AG09309 (cell line): ENCODE measurements at regions not wholly inside any gene's neighbourhood (a gene's known extent, or its start where the extent isn't known, plus 50 kb on each side); places are given as distances from the start of the nearest gene placed in this dataset.

ENCODE experiments used
- DNase-seq: peaks from one replicate; pipeline ENCODE4 v3.0.0-alpha.2; 2010; ENCODE audit warnings: low read depth
- H3K4me3 ChIP-seq: 2 replicates; pipeline ENCODE4 v1.5.1; 2011; ENCODE audit warnings: mild to moderate bottlenecking, low read depth, low read length, moderate library complexity; ENCODE audit not compliant: control insufficient read depth
- TF ChIP-seq, protein P1 (sequence below): IDR thresholded peaks from 2 replicates; pipeline ENCODE4 v1.5.1; 2011; ENCODE audit warnings: mild to moderate bottlenecking, low read depth, low read length, inconsistent platforms; ENCODE audit not compliant: insufficient read depth, control insufficient read depth; ENCODE audit errors: missing control alignments

DNA sequence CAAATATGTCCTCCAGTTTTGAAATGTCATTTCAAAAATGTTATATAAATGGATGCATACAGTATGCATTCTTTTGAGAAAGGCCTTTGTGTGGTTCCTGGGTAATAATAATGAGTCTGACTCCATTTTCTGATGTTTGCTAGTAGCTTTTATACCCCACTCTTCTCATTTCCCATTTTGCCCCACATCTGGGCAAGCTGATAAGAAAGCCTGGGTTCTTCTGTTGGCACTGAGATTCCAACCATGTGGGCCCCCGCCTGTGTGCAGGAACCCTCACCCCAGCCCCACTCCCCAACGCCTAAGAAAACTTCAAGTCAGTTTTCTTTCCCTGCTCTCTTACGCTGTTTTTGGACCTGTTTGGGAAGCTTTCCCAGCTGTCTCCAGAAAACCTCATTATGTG, 89.4 kb downstream of the SNX18 start:
- H3K4me3 ChIP-seq, result no peak overlapping the region
- TF ChIP-seq, protein P1, sequence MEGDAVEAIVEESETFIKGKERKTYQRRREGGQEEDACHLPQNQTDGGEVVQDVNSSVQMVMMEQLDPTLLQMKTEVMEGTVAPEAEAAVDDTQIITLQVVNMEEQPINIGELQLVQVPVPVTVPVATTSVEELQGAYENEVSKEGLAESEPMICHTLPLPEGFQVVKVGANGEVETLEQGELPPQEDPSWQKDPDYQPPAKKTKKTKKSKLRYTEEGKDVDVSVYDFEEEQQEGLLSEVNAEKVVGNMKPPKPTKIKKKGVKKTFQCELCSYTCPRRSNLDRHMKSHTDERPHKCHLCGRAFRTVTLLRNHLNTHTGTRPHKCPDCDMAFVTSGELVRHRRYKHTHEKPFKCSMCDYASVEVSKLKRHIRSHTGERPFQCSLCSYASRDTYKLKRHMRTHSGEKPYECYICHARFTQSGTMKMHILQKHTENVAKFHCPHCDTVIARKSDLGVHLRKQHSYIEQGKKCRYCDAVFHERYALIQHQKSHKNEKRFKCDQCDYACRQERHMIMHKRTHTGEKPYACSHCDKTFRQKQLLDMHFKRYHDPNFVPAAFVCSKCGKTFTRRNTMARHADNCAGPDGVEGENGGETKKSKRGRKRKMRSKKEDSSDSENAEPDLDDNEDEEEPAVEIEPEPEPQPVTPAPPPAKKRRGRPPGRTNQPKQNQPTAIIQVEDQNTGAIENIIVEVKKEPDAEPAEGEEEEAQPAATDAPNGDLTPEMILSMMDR, result no peak
- no peak for DNase-seq

DNA sequence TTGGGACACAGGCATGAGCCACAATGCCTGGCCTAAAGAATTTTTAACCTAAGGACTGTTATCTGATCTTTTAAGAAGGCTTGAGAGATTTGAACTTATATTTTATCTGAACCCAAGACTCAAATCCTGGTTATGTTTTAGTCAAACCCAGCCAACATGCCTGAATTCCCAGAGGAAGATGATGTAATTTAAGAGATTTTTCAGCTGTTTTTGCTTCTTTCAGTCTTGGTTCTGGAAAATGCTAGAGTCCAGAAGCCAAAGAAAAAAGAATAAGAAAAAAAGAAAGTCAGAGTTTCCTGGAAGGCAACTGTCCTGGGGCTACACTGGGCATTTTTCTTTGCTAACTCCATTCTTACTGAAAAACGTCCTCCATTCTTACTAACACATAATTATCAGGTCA, 85.8 kb downstream of the SNX18 start:
- TF ChIP-seq, protein P1, result no peak
- no peak for DNase-seq
- H3K4me3 ChIP-seq, result no peak overlapping the region

DNA sequence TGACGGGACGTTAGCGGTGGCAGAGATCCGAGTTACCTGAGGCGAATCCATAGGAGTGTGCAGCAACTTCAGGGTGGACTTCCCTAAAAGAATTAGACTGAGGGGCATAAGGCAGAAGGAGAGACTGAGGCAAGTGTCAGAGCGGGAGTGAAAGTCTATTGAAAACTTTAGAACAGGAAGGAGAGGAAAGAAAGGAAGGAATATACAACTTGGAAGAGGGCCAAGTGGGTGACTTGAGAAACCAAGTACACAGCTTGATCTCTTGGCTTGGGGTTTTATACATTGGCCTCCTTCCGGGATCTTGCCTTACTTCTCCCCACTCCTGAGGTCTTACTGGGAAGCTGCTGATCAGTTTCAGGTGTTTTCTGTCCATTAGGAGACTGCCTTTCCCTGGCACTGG, 84.9 kb downstream of the SNX18 start:
- DNase-seq, result no peak
- H3K4me3 ChIP-seq, result no peak overlapping the region
- TF ChIP-seq, protein P1, result no peak

DNA sequence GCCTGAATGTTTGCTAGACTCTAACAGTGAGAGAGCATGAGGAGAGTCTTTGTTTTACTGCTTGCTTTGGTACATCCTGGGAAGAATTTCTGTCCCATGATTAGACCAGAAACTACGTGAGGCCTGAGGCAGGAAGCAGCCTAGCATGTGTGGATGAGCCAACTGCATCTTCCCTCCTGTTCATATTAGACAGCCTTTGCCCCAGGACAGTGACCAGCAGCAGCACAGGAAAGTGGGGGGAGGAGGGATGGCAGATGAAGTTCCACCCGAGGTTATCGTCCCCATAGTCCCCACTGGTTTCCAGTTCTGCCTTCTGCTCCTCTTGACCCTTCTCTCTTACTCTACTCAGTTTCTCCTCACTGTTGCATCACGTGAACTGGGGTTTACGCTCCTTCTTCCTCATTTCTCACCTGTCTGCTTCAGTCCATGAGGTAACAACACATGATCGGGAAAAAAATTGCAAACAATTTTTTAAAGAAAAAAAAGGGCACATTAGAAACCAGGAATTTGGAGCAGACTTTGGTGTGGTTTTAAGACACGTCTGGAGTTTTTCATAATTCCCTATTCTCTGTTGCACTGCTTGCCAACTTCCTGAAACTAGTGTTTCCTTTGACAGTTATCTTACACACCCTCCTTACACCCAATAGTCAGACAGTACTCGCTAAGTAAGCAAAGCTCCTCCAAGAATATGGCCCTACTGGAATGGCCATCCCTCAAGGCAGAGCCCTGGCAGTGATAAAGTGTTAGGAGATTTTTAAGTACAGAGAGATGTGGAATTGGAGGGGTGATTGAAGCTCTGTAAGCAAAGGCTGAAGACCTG, 84.1 kb downstream of the SNX18 start:
- TF ChIP-seq, protein P1, result no peak
- no peak overlapping the region for H3K4me3 ChIP-seq
- no peak for DNase-seq
